Fibroblast of peridontal ligament (primary cell): ENCODE measurements at regions not wholly inside any gene's neighbourhood (a gene's known extent, or its start where the extent isn't known, plus 50 kb on each side); places are given as distances from the start of the nearest gene placed in this dataset.

ENCODE experiments used
- DNase-seq: peaks from one replicate; pipeline ENCODE4 v3.0.0-alpha.2; 2010; ENCODE audit errors: extremely low read depth

DNA sequence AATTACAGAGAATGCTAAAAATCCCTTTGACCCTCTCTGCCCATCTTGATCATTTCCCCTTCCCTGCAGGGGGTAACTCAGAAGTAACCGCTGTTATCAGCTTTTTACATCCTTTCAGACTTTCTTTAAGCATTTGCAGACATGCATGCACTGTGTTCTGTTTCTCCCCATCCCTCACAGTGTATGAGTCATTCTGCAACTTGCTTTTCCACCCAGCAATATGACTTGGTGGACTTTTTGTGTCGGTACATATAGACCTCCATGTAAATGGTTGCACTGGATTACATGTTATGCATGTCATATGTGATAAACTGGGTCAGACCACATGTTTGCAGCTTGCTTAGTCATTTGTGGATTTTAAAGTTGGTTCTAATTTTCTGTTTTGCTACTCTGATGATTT, 87.7 kb upstream of the NECTIN1 start:
- DNase-seq = no peak

DNA sequence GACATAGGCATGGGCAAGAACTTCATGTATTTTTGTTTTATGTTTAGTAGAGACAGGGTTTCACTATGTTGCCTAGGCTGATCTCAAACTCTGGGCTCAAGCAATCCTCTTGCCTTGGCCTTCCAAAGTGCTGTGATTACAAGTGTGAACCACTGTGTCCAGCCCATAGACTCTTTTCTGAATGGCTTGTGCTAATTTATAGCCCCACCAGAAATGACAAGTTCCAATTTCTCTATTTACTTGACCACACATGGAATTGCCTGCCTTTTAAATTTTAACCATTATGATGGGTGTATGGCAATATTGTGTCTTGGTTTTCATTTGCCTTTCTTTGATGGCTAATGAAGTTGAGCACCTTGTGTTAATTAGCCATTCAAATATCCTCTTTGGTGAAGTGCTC, 85.8 kb upstream of the NECTIN1 start:
- no peak for DNase-seq

DNA sequence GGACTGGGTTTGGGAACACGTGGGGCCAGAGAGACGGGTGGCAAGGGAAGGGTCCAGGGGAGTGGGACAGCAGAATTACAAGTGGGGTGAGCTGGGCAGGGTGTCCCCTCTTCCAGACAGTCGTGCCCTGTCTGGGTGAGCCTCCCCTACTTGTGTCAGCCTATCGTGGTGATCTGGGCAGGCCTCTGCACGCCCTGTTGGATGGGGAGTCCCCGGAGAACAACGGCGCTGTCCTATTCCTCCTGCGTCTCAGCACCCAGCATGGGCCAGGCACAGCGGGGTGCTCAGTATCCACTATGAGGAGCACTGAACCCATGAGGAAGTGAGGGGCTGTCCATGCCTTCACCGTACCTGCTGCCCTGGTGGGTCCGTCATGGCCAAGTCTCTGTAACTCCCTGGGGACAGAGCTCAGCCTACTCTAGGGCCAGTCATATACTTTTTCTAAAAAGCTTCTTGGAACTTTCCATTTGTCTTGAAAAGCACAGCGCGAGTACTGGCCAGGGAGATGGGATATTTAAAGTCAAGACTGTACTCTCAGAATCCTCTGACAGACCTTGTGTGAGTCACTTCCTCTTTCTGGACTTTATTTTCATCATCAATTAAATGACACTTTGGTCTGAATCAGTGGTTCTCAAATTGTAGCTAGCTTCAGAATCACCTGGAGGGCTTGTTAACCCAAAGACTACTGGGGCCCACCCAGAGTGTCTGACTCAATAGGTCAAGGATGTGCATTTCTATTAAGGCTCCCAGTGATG, 81.7 kb upstream of the NECTIN1 start:
- no peak for DNase-seq

DNA sequence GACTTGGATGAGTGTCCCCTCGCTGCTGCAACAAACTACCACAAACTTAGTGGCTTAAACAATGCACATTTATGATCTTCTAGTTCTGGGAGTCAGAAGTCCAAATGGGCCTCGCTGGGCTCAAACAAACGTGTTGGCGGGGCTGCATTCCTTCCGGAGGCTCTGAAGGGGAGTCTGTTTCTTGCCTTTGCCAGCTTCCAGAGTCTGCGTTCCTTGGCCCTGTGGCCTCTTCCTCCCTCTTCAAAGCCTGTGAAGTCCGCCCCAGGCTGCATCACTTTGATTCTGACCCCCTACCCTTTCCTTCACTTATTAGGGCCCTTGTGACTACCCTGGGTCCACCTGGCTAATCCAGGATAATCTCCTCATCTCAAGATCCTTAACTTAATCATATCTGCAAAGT, 80.3 kb upstream of the NECTIN1 start:
- DNase-seq = no peak

DNA sequence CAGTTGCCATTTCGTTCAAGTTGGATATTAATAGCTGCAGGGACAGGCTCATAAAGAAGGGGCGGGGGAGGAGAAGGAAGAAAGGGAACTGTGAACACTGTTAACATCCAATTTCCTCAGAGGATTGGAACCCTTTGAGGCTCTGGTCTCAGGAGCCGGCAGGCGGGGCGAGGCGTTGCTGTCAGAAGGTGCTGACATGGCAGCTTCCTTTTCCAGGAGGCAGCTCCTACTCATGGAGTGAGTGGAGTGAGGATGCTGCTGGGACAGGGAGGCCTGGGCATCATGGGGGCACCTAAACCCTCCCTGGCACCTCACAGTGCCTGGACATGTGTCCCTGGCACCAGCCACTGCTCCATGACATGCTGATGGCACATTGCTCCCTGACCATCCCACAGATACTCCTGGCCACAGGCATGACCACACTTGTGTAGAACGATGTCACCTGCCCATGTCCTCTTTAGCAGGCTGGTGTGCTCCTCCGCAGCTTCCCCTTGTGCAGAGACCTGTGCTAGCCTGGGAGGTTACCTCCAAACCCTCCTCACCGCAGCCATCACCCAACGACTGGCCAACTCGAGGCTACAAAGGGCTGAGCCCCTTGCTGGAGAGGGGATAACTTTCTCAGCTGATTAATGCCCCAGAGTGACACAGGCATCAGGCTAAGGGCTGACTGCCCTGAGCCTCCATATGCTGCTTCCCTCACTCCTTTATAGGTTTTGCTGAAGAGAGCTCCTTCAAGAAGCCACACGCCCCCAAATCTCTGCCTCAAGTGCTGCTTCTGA, 79.6 kb upstream of the NECTIN1 start:
- no peak for DNase-seq

DNA sequence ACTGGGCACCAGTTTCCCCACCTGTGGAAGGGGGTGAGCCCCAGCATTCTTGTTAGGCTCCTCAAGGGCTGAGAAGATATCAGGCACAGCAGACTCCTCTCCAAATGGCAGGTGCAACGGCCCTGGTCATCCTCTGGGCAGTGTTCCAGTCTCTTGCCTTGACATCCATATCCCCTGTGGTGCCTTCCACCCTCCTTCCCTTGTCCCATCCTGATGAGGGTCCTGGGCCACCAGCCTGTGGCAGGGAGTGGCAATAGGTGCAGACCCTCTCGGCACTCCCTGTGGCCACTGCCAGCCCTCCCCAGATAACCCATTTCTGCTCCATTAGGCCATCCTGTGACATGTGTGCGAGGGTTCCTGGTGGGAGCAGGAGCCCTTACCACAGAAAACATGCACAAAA, 78.8 kb upstream of the NECTIN1 start:
- DNase-seq = no peak

DNA sequence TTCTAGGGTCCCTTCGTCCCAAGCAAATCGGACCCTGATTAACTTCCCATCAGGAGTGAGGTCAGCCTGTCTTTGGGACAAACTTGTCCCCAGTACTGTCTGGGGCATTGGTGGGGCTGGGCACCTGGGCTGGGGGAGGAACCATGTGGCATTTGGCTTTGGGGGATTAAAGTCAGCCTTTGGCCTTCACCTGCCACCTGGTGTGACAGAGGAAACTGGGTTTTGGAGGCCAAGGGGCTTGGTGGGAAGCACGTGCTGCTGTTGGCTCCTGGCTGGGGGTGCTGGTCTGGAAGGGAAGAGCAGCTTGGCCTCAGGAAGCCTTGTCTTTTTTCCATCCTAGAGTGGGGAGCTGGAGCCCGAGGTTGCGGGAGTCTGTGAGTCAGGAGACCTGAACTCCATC, 78.4 kb upstream of the NECTIN1 start:
- DNase-seq = no peak

DNA sequence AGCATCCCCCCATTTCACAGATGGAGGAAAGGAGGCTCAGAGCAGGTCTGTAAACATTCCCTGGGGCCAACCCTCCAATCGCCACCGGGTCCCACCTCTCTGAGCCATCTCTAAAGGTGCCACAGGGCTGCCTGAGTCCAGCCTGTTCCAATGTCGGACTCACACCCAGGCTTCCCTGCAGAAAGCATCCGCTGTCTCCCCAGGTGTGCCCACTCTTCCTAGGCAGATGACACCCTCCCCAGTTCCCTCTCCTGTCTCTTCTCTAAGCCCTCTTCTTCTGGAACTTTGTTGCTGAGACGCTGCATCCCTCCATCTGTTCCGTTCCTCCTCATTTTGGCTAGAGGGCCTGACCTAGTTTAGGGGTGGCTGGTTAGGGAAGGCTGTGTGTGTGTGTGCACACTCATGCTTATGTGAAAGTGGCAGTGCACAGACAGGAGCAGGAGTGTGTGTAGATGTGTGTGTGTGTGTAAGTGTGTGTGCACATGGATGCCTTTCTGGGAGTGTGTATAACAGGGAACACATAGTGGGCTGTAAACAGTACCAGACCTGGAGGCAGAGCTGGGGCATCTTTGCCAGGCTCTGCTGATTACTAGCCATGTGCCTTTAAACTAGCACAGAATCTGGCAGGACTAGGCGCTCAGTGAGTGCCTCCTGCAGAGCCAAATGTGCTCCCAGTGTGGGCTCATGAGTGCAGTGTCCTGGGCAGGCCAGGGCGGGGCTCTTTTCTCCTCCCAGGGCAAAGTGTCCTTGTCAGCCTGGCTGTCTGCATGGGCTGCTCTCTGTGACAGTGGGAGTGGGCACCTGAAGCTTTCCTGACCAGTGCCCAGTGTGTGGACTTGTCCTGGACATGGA, 77.3 kb upstream of the NECTIN1 start:
- no peak for DNase-seq

DNA sequence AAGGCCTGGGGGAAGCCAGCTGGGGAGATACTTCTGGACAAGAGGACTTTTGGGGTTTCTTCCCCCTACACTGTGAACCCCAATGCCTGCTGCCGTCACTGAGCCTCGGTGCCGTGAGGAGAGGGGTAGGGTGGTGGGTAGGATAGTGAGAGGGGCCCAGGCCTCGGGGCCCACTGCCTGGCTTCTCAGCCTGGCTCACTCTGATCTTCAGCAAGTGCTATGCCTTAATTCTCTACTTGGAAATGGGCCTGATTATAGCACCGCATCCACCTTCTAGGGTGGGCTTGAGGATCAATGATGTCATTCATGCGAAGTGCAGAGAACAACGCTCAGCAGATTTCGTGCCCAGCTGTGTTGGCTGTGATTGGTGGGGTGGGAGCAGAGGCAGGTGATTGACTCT, 76.7 kb upstream of the NECTIN1 start:
- DNase-seq = no peak

DNA sequence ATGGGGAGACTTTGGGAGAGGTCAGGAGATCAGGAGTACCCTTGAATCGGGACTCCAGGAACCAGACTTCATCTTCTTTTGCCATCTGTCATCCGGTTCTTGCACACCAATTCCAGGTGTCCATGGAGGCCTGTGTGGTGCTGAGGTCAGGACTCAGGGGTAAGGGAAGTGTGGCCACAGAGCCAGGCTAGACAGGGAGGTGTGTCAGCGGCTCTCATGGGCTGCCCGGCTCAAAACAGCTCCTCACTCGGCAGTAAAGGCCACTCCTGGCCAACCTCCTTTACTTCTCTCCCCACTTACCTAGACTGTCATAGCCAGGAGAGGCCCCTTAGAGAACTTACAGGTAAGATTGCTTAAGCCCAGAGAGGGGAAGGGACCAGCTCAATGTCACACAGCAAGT, 75.7 kb upstream of the NECTIN1 start:
- no peak for DNase-seq

DNA sequence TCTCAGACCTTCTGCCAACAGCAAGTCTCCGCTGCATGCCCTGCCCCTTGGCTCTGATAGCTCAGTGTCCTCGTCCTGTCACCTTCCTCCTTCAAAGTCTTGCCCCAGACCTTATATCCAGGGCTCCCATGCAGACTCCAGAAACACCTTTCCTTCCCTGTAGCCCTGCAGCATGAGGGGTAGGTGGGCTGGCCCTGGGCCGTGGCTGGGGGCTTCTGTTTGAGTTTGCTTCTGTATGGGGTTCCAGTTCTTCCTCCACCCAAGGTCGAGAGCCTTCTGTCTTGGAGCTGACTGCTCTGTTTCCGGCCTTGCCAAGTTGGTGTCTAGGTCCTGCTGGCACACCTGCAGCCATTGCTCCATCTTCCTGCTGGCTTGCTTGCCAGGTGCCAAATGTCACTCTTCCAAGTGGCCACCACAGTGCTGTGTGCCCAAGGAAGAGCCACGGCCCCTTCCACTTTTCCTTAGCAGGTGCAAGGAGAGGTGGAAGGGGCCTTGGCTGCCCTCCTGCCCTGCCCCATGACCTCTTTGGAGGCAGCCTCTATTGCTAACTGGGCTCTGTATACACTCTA, 74.8 kb upstream of the NECTIN1 start:
- no peak for DNase-seq

DNA sequence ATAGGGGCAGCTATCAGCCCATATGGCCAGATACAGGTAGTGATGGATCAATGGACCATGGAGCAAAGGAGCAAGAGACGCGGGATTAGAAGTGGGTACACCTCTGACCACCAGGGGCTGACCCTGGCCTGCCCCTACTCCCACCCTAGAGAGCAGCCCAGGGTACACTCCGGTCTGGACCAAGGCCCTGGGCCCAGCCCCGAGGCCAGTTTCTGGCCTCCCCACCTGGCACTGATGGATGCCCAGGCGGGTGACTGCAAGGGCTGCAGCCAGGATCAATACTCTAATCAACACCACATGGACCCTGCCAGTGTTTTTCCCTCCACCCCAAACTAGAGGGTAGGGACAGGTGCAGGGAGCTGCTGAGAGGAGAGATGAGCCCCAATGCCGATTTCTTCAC, 74.1 kb upstream of the NECTIN1 start:
- no peak for DNase-seq

DNA sequence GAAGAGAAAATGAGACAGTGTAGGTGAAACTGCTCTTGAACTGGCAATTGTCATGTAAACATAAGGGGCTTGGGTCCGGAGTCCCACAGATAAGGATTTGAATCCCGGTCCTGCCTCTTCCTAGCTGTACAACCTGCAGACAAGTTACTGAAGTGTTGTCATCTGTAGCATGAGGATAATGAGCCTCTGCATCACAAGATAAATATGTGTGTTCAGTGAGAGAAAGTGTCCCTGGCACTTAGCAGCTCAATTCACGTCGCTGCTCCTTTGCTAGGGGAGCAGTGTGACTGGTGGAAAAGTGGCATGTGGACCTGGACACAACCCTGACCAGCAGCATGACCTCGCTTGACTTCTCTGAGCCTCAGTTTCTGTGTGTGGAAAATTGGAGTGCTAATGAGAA, 73.7 kb upstream of the NECTIN1 start:
- DNase-seq = no peak

DNA sequence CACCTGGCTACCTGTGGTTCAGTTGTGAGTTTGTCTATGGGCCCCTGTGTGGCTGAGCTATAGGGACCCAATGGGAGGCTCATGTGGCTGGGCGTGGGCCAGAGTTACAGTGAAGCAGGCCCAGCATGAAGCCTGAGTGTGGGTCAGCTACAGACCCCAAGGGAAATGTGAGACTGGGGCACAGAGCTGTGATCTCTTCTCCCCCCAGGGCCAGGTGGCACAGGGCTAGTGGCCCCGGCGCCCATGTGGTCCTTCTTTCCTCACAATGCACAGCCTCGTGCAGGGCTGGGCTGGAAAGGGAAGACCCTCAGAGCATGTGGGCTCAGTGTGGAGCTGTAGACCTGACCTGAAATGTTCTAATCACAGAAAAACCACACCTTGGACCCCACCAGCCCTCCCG, 71.6 kb upstream of the NECTIN1 start:
- DNase-seq = no peak

DNA sequence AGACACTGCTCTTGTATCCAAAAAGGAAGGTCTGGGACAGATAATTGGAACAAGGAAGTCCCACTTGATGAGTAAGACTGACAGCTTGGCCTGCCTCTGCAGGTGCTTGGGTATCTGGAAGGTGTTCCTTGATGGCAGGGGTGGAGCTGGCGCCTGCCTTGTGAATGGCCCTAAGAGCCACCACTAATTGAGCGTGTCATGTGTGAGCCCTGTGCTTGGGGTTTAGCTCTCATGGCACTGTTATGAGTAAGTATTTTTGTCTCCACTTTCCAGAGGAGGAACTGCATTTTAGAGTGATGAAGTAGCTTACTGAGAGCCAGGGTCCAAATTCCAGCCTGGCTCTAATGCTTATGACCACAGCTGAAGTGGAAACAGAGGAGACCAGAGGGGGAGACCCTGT, 71.2 kb upstream of the NECTIN1 start:
- no peak for DNase-seq

DNA sequence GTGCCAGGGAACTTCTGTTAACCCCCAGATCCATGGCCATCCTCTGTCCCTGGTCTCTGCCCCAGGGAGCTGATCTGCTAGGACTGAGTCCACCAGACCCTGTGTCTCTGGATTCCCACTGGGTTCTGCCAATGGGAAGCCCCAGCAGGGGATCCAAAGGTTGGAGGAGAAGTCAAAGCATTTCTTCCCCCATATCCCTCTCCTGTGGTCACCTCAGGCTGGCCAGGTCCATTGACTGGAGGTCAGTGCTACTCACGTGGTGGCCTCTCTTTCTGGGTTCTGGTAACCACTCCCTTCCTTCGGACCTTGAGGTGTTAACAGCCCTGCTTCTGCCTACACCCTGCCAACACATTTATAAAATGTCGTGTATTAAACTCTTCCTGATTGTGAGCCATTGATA, 69.7 kb upstream of the NECTIN1 start:
- no peak for DNase-seq

DNA sequence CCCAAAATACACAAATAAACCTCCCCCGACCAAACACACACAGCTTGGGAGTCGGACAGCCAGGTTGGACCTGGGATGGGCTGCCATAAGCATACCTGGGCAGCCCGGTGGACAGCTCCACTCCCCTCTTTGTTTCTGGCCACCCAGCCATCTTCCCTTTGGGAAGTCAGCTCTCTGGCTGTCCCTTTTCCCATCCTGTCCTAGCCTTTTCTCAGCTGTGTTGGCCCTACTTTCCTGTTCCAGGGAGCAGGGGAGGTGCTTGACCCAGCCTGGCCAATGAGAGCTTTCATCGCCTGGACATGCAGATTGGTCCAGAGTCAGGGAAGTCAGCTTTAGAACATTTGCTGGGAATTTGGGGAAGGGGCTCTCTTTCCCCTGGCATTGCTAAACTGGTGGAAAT, 68.7 kb upstream of the NECTIN1 start:
- DNase-seq = no peak

DNA sequence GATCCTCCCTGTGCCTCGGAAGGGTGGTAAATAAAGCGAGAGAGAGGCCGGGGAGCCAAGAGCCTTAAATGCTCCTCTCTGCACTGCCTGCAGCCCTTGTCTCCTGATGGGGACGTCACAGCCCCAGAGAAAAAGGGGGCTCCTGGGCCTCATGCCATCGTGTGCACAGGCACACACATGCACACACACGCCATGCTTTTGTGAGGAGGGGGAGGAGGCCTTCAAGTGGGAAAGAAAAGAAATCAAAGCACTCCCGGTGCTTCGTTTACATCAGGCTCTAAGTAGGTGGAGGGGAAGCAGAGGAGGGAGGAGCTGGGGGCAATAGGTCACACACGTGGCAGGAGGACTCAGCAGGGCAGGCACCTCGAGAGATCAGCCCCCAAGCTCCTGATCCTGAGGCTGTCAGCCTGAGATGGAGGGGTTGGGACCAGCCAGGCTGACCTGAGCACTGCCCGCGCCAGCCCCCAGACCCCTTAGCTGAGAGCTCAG, 68.2 kb upstream of the NECTIN1 start:
- DNase-seq = no peak

DNA sequence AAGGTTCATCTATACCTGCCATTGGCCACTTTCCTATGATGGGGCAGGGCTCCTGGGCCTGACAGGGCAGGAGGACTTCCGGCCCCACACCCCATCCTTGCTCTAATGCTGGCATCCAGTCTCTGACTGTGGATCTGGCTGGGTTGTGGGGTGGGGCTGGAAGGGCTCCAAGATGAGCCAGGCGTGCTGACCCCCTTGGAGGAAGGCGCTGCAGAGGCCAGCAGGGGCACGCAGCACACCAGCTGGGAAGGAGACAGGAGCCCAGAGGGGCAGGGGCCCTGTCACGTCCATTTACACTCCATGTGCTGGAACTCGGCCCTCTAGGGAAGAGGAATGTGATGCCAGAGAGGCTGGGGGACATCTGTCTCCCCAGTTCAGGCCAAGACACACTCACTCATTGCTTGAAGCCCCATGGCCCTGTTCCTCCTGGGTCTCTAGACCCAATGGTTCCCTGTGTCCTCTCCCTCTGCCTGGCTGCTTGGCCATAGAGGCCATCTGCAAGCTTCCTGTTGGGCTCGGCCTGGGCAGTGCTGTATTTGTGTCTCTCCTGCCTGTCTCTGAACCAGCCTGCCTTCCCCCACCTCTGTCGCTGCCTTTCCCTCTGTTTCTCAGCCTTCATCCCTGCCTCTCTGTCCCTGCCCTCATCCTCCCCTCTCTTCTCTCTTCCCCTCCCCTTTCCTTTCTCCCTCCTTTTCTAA, 67.5 kb upstream of the NECTIN1 start:
- DNase-seq = no peak

DNA sequence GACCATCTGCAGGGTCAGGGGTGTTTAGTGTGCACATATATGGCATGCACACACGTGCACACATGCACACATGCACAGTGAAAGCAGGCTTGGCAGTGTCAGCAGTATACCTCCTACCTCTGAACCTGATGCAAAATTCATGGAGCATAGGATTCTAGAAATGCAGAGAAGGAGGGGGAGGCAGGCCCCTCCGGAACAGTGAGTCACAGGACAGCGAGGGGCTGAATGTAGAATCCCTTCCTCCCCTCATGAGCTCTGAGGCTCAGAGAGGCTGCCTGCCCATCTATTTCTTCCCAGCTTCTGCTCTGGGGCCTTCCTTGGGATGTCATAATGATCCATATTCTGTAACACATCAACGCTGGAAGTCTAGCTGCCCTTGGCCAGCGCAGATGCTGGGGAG, 66.7 kb upstream of the NECTIN1 start:
- no peak for DNase-seq

DNA sequence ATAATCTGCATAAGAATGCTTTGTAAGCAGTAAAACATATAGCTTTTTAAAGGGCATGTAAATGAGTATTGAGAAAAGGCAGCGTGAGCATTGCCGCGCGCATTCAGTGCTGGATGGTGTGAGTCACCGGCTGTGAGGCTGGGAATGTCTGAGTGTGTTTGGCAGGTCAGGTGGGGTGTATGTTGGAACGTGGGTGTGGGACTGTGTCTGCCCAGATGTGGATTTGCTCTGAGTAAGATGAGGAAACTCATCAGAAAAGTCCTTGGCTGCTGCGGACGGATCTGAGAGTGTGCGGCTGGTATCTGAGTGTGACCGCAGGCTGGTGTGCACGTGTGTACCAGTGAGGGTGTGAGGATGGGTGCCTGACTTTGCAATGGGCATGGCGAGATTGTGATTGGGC, 66.2 kb upstream of the NECTIN1 start:
- no peak for DNase-seq

DNA sequence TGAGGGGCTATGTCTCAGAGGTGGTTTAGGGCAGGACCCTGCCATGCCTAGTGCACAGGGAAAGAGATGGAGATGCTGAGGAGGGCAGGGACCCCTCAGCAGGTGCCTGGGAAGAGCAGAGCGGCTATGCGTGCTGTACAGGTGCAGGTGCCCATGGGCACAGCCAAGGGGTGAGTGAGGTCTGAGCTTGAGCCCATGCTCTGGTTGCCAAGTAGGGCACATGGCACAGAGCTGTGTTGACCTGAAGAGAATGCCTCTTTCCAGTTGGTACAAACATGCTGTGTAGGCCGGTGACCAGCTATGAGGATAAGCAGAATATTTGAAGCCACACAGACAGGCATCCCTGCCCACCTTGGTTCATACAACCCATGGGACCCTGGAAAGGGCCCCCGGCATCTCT, 65.8 kb upstream of the NECTIN1 start:
- no peak for DNase-seq
